Stimulated activated CD8-positive, alpha-beta memory T cell treated with anti-CD3 and anti-CD28 coated beads, Interleukin-15, amount 100 ng/mL, for 48 hours (primary cell): ENCODE measurements at regions not wholly inside any gene's neighbourhood (a gene's known extent, or its start where the extent isn't known, plus 50 kb on each side); places are given as distances from the start of the nearest gene placed in this dataset.

Experiments
- DNase-seq, 2 donors: peaks; one replicate each; pipeline ENCODE4 v3.0.0-alpha.2; 2020; ENCODE audit warnings: low read depth in 2 of 2

- no peak for DNase-seq
Observed at GRCh38 chr3:157626817-157627216, 123.6 kb upstream of the VEPH1 start.

- no peak for DNase-seq
Observed at GRCh38 chr3:157624801-157625200, 121.6 kb upstream of the VEPH1 start.

DNA sequence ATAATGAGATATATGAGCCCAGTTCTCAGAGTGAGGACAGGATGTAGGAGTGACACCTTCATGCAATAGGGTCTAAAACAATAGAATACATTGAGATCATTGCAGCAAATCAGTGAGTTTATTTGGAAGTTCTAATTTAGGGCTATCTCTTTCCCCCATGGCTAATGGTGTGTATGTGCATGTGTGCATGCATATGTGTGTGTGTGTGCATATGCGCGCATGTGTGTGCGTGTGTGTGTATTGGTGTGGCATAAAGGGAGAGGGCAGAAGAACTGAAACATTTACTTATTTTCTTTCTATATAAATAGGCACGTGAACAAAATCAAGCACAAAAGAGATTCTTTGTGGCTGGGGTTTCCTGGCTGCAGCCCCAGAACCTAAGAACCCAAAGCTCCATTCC, 115.7 kb upstream of the VEPH1 start:
- no peak for DNase-seq

- no peak for DNase-seq
Observed at GRCh38 chr3:157618075-157618760, 115.0 kb upstream of the VEPH1 start.

GRCh38 chr3:157614896-157615295, 111.7 kb upstream of the VEPH1 start:
- no peak for DNase-seq

- no peak for DNase-seq
Observed at GRCh38 chr3:157611536-157612076, 108.4 kb upstream of the VEPH1 start.

GRCh38 chr3:157610876-157611535, 107.8 kb upstream of the VEPH1 start:
- no peak for DNase-seq

- no peak for DNase-seq
Observed at GRCh38 chr3:157607826-157608405, 104.7 kb upstream of the VEPH1 start.

GRCh38 chr3:157606852-157607197, 103.6 kb upstream of the VEPH1 start:
- DNase-seq, result no peak

DNA sequence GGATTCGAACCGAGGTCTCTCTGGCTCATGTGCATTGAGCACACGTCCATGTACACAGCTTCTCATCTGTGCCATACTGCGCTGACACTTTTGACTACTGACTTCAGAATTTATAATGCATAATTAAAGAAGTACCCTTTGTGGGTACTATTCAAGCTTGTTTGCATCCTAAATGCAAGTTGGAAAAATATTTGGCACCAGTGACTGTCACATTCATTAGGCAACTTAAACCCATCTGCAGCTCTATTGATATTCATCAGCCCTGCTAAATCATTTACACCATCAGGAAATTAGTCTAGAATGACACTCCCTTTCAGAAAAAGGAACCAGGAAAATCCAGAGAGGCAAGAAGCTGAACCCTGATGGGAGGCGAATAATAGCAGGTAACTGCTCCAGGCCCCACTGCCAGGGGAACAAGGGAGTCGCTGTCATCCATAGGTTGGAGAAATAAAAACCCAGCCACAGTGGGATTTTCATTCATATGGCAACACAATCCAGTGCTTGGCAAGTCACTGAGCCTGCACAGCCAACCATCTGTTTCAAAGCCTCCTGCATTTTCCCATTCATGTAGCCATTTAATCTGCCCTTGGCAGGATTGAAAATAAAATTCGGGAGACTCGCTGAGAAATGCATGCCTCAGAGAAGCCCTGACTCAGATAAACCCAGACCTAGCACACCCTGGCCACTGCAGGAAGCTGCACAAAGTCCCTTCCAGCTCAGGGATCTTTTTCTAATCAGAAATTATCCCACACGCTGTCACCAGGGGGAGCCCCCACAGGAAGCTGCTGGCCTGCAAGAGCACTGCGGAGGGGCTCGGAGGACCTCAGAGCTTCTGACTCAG, 103.0 kb upstream of the VEPH1 start:
- DNase-seq, result peak; percentile 41 to 47

DNA sequence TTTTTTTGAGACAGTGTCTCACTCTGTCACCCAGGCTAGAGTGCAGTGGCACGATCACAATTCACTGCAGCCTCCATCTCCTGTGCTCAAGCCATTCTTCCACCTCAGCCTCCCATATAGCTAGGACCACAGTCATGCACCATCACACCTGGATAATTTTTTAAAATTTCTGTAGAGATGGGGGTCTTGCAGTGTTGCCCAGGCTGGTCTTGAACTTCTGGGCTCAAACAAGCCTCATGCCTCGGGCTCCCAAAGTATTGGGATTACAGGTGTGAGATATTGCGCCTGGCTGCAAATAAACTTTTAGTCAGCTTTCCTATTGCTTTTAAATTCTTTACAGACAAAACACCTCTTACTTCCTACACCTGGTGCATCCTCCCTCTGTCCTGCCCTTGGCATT, 102.1 kb upstream of the VEPH1 start:
- no peak for DNase-seq

DNA sequence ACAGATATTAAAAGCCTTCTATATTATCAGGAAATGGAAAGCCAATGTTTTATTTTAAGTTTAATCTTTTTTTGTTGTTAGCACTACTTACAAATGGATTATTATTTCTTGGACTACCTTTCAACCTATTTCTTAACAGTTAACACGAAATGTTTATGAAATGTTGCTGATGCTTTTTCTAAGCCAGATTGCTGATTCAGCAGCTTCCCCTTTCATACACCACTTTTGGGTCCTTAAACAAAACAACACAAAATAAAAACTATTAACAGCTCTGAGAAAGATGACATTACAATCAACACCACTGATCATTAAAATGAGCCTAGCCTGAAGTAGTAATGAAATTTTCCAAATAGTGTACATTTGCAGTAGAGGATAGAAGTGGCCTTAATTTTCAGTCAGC, 99.2 kb upstream of the VEPH1 start:
- no peak for DNase-seq

- no peak for DNase-seq
Observed at GRCh38 chr3:157595259-157595658, 92.0 kb upstream of the VEPH1 start.

DNA sequence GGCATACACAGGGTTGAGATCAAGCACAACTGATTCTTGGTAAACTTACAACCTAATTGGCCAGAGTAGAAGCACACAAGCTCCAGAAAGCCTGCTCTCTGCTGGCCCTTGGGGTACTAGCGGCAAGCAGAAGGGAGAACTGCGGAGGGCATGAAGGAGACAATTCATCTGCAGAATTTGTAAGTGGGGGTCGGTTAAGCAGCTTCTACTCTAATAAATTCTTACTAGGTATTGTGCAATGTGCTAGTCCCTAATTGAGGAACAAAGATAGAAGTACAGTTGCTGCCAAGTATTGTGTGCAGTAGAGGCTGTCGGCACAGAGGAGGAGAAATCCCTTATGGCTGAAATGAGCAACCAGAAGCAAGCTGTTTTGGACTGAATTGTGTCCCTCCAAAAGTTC, 91.2 kb upstream of the VEPH1 start:
- DNase-seq, result no peak

DNA sequence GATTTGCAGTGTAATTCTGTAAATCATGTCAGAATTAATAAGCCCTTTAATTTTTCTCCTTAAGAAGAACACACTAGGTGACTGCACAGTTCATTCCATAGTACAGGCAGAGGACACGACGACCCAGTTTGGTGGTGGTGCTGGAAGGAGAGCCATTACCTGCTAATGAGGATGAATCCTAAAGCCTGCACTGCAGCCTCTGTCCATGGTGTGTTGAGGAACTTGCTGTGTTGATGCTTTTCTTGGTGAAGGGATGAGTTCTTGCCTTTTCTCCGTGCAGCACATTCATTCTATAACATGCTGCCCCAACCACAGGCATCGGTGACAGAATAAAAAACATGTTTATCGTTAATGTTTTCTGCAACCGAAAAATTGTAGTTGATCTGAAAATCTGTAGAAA, 89.6 kb upstream of the VEPH1 start:
- no peak for DNase-seq

DNA sequence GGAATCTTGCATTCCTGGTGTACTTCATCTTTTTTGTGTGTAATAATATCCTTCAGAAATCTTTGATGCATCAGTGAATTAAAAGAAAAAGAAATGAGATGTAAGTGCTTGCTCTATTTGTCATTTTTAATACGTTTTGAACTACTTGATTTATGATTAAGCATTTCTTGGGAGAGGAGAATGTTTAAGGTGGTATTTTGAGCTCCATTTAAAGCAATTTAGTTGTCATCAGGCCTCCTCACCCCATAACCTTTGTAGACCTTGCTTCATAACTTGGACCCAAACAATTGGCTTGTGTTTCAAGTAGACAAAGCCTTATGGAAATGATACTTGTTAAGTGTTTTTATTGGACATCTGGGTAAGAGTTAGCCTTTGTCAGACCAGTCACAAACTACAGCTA, 87.1 kb upstream of the VEPH1 start:
- DNase-seq, result no peak

GRCh38 chr3:157589211-157589610, 86.0 kb upstream of the VEPH1 start:
- DNase-seq, result no peak

DNA sequence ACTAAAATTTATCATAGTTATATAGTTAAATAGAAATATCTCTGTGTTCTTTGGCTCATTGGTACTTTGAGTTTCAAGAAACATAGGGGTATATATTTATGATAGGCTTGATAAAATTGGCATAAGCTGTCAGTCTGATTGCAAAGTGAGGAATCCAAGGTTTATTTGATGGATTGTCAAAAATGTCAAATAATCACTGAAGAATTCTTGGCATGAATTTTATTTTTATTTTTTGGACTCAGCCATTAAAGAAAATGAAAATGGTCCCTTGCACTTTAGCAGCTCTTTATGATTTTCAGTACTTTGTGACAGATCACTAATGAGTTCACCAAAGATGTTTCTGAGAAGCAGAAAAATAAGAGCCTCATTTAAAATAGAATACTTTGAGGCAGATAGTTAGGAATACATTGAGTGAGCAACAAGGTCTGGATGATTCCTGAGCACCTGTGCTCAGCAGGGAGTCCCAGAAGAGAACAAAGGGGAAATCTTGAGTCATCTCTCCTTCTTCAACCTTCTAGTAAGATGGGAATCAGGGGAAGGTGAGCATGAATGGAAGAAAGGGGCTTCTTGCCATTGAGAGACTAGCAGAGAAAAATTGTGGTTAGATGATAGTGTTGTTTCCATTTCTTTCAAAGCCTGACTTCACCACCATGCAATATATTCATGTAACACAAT, 85.3 kb upstream of the VEPH1 start:
- DNase-seq, result no peak

DNA sequence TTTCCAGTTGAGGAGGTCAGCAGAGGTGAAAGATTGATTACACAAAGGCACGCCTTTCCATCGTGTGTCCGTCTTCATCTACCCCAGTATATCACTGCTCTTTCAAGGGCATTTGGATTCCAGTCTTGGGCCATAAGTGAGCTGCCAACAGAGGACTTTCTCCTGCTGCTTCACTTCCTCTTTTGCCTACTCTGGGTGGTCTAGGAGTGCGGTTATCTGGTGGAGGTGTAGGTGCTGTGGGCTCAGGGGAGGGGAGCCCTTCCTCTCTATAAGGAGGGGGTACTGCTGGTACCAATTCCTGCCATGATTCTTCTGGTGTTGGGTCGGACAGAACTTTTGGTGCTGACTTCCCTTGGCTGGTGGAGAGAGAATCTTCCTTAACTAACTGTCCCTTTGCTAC, 83.1 kb upstream of the VEPH1 start:
- DNase-seq, result no peak

DNA sequence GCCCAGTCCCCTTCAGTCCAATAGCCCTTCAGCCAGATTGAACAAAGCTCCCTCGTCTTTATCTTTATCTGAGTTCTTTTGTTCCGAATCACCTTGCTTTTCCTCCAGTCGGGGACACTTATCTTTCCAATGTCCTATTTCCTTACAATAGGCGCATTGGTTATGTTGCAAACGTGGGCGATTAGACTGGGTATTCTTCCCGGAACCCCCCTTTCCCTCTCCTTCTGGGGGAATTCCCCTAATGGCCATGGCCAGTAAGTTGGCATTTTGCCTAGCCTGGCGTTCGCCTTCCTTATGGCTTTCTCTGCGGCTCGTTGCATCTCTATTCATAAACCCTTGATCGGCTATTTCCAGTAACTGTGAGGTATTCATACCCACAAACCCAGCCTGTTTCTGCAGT, 82.2 kb upstream of the VEPH1 start:
- DNase-seq, result no peak

DNA sequence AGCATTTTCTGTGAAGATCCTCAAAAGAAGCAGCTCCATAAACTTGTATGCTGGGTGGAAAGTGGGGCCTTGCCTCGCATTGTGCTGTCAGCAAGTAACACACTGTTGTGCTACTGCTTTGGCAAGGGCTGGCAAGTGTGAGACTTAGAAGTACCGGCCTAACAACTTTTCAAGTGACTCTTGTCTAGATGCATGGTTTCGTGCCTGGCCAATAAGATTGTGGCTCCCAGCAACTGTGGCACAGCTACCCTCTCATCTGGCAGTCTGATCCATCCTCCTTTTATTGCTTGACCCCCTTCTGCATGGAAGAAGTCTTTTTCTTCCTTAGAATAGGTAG, 79.4 kb upstream of the VEPH1 start:
- no peak for DNase-seq
